Hematopoietic multipotent progenitor cell treated with erythropoietin and hydrocortisone succinate and interleukin-3 and kit ligand, for 4 days (in vitro differentiated cells): ENCODE measurements at regions not wholly inside any gene's neighbourhood (a gene's known extent, or its start where the extent isn't known, plus 50 kb on each side); places are given as distances from the start of the nearest gene placed in this dataset.
"Not testable (repeated sequence)": the region's sequence is repeated elsewhere in the genome, so short reads cannot be mapped to it uniquely, and the experiment has no call there.

ENCODE experiments used
- DNase-seq: peaks from one replicate; pipeline ENCODE4 v3.0.0-alpha.2; 2015

- not testable (repeated sequence) for DNase-seq
Measured at GRCh38 chr7:106713452-106713851, 52.5 kb upstream of the CCDC71L start.

GRCh38 chr7:106714590-106715442 is 53.9 kb upstream of the CCDC71L start:
- DNase-seq = not testable (repeated sequence)

- no peak for DNase-seq
Measured at GRCh38 chr7:106715730-106716129, 54.8 kb upstream of the CCDC71L start.

- DNase-seq = no peak
Measured at GRCh38 chr7:106717254-106717954, 56.4 kb upstream of the CCDC71L start.

- peak; percentile 97 for DNase-seq
Measured at GRCh38 chr7:106717955-106718871, 57.3 kb upstream of the CCDC71L start.

- peak; percentile 46 for DNase-seq
Measured at GRCh38 chr7:106720641-106721040, 59.7 kb upstream of the CCDC71L start.

- DNase-seq = peak; percentile 67
Measured at GRCh38 chr7:106721816-106722785, 61.1 kb upstream of the CCDC71L start.

- DNase-seq = no peak
Measured at GRCh38 chr7:106723398-106723797, 62.4 kb upstream of the CCDC71L start.

- no peak for DNase-seq
Measured at GRCh38 chr7:106729720-106730385, 68.9 kb upstream of the CCDC71L start.

- peak; percentile 73 for DNase-seq
Measured at GRCh38 chr7:106731187-106731586, 70.2 kb upstream of the CCDC71L start.

GRCh38 chr7:106731646-106732444 is 70.9 kb upstream of the CCDC71L start:
- peak; percentile 84 for DNase-seq

GRCh38 chr7:106735637-106736036 is 74.7 kb upstream of the CCDC71L start:
- DNase-seq = no peak

- DNase-seq = no peak
Measured at GRCh38 chr7:106736123-106736507, 75.2 kb upstream of the CCDC71L start.

GRCh38 chr7:106736508-106737201 is 75.7 kb upstream of the CCDC71L start:
- DNase-seq = peak; percentile 88

- peak; percentile 63 for DNase-seq
Measured at GRCh38 chr7:106737202-106737562, 76.2 kb upstream of the CCDC71L start.

GRCh38 chr7:106740806-106741205 is 79.8 kb upstream of the CCDC71L start:
- no peak for DNase-seq

- DNase-seq = no peak
Measured at GRCh38 chr7:106744563-106745091, 83.7 kb upstream of the CCDC71L start.

GRCh38 chr7:106747301-106747700 is 86.3 kb upstream of the CCDC71L start:
- DNase-seq = not testable (repeated sequence)

GRCh38 chr7:106747804-106748203 is 86.8 kb upstream of the CCDC71L start:
- no peak for DNase-seq

- no peak for DNase-seq
Measured at GRCh38 chr7:106749165-106749564, 88.2 kb upstream of the CCDC71L start.
